KMS-11 (cell line): ENCODE measurements at regions not wholly inside any gene's neighbourhood (a gene's known extent, or its start where the extent isn't known, plus 50 kb on each side); places are given as distances from the start of the nearest gene placed in this dataset.
A peak's percentile ranks its signal among the peaks of the same experiment; 100 is the strongest.

ENCODE experiments used
- H2AFZ ChIP-seq: fragments of 200-600 bp; sonication (generic); 2 replicates; pipeline ENCODE4 v1.6.1; 2016; ENCODE audit warnings: antibody characterized with exemption, mixed run types, low read depth
- H3K27ac ChIP-seq: fragments of 200-600 bp; sonication (generic); 2 replicates; pipeline ENCODE4 v1.6.1; 2016; ENCODE audit warnings: mild to moderate bottlenecking, mixed run types
- H3K27me3 ChIP-seq: fragments of 200-600 bp; sonication (generic); 2 replicates; pipeline ENCODE4 v1.6.1; 2017; ENCODE audit warnings: mild to moderate bottlenecking, low read depth, mixed run types, moderate library complexity; ENCODE audit not compliant: insufficient read depth
- H3K36me3 ChIP-seq: fragments of 200-600 bp; sonication (generic); 2 replicates; pipeline ENCODE4 v1.6.1; 2017; ENCODE audit warnings: mild to moderate bottlenecking, mixed run types; ENCODE audit not compliant: insufficient read depth
- H3K4me1 ChIP-seq: fragments of 200-600 bp; sonication (generic); 2 replicates; pipeline ENCODE4 v1.6.1; 2016; ENCODE audit warnings: mild to moderate bottlenecking, low read depth, mixed run types; ENCODE audit not compliant: poor library complexity, severe bottlenecking
- H3K4me2 ChIP-seq: fragments of 200-600 bp; sonication (generic); 2 replicates; pipeline ENCODE4 v1.7.0; 2016; ENCODE audit warnings: mild to moderate bottlenecking, mixed run types
- H3K4me3 ChIP-seq: fragments of 200-600 bp; sonication (generic); IDR thresholded peaks from 2 replicates; pipeline ENCODE4 v1.6.1; 2017; ENCODE audit warnings: low read depth, low read length, mixed read lengths; ENCODE audit not compliant: insufficient read depth
- H3K79me2 ChIP-seq: fragments of 200-600 bp; sonication (generic); 2 replicates; pipeline ENCODE4 v1.6.1; 2016; ENCODE audit warnings: low read depth, mixed run types; ENCODE audit not compliant: insufficient read depth
- H3K9ac ChIP-seq: fragments of 200-600 bp; sonication (generic); 2 replicates; pipeline ENCODE4 v1.6.1; 2016; ENCODE audit warnings: mild to moderate bottlenecking, mixed run types
- H4K20me1 ChIP-seq: fragments of 200-600 bp; sonication (generic); 2 replicates; pipeline ENCODE4 v1.6.1; 2016; ENCODE audit warnings: mild to moderate bottlenecking, mixed run types; ENCODE audit not compliant: insufficient read depth
- CTCF ChIP-seq: fragments of 200-600 bp; sonication (generic); conservative IDR thresholded peaks from 2 replicates; pipeline ENCODE4 v1.6.1; 2017; ENCODE audit warnings: low read depth, mild to moderate bottlenecking, antibody characterized with exemption, low read length, moderate library complexity, mixed read lengths

GRCh38 chr7:93036807-93037206, 81.0 kb downstream of the SAMD9 start:
- Histone ChIP-seq H3K27ac (peak overlapping the region; percentile 10; the same call in 1 of the 2 replicates), H3K4me2 (peak overlapping the region; percentile 8; the same call in 1 of the 2 replicates), H3K4me1 (peaks cover 19% of the 10 kb centered on the region), H4K20me1 (no peaks in the 10 kb centered on the region), H3K79me2 (no peaks in the 10 kb centered on the region), H3K9ac (no peak overlapping the region), H2AFZ (peak overlapping the region; percentile 40), H3K4me3 (no peak overlapping the region), H3K27me3 (no peaks in the 10 kb centered on the region), H3K36me3 (no peaks in the 10 kb centered on the region)
- TF ChIP-seq CTCF: no peak

GRCh38 chr7:93036149-93036640, 81.6 kb downstream of the SAMD9 start:
- Histone ChIP-seq H3K4me2 (peak overlapping the region; percentile 8; the same call in 1 of the 2 replicates), H2AFZ (peak overlapping the region; percentile 40; the same call in 1 of the 2 replicates), H3K27ac (no peak overlapping the region; the same call in 1 of the 2 replicates), H3K9ac (no peak overlapping the region), H4K20me1 (no peaks in the 10 kb centered on the region), H3K27me3 (no peaks in the 10 kb centered on the region), H3K36me3 (no peaks in the 10 kb centered on the region), H3K79me2 (no peaks in the 10 kb centered on the region), H3K4me3 (no peak overlapping the region), H3K4me1 (peaks cover 19% of the 10 kb centered on the region)
- TF ChIP-seq CTCF: no peak

- Histone ChIP-seq H3K4me3 (no peak overlapping the region), H2AFZ (no peak overlapping the region), H3K27me3 (no peaks in the 10 kb centered on the region), H3K4me1 (peaks cover 8% of the 10 kb centered on the region), H3K79me2 (no peaks in the 10 kb centered on the region), H4K20me1 (no peaks in the 10 kb centered on the region), H3K36me3 (no peaks in the 10 kb centered on the region), H3K27ac (no peak overlapping the region), H3K9ac (no peak overlapping the region), H3K4me2 (no peak overlapping the region)
- TF ChIP-seq CTCF: no peak
Measured at GRCh38 chr7:93031795-93032194, 86.0 kb downstream of the SAMD9 start.

- no peak for TF ChIP-seq CTCF
- Histone ChIP-seq H4K20me1 (no peaks in the 10 kb centered on the region), H3K4me3 (no peak overlapping the region), H3K4me1 (no peaks in the 10 kb centered on the region), H3K27ac (no peak overlapping the region), H3K27me3 (no peaks in the 10 kb centered on the region), H3K79me2 (no peaks in the 10 kb centered on the region), H3K4me2 (no peak overlapping the region), H3K9ac (no peak overlapping the region), H2AFZ (no peak overlapping the region), H3K36me3 (no peaks in the 10 kb centered on the region)
Measured at GRCh38 chr7:93030605-93031225, 87.1 kb downstream of the SAMD9 start.
